C4-2B (cell line): ENCODE measurements at regions not wholly inside any gene's neighbourhood (a gene's known extent, or its start where the extent isn't known, plus 50 kb on each side); places are given as distances from the start of the nearest gene placed in this dataset.

Experiments
- ZFX ChIP-seq: fragments of 450-650 bp; IDR thresholded peaks from 2 replicates; pipeline ENCODE4 v1.6.1; 2017
- TF ChIP-seq, protein P1 (sequence below): fragments of 450-650 bp; conservative IDR thresholded peaks from 2 replicates; pipeline ENCODE4 v1.5.1; 2017; ENCODE audit warnings: mild to moderate bottlenecking

DNA sequence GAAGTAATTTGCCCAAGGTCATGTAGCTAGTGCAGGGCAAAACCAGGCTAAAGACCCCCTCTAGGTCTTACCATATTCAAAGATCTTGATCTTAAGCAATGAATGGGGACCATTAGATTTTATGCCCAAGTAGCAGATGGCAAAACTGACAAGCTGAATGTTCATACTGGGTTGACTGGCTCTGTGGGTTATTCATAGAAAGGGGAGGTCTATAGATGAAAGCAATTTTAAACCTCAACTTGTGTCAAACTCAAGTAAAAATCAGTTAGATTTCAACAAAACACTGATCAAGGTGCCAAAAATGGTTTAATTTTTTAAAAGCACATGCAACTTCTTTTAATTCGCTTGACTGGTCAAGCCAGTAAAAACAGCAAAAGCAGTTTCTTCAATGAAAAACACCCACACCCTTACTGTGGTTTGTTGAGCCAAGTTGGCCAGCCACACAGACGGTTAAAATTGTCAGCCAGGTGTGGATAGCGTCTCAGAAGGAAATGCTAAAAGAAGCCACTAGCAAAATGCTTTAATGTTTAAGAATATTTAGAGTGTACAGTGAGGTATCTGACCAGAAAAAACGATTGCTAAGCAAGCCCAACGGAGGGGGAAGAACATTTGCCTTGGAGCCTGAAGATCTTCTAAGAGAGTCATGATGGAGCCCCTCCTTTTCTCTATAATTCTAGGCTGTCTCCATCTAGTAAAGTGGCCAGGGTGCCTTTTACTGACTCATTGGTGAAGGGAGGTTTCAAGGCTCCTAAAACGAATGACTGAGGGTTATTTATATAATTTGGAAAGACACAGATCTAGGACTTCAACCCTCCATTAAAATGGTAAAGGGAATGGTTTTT, 539.6 kb upstream of the CLINT1 start:
- TF ChIP-seq, protein P1, sequence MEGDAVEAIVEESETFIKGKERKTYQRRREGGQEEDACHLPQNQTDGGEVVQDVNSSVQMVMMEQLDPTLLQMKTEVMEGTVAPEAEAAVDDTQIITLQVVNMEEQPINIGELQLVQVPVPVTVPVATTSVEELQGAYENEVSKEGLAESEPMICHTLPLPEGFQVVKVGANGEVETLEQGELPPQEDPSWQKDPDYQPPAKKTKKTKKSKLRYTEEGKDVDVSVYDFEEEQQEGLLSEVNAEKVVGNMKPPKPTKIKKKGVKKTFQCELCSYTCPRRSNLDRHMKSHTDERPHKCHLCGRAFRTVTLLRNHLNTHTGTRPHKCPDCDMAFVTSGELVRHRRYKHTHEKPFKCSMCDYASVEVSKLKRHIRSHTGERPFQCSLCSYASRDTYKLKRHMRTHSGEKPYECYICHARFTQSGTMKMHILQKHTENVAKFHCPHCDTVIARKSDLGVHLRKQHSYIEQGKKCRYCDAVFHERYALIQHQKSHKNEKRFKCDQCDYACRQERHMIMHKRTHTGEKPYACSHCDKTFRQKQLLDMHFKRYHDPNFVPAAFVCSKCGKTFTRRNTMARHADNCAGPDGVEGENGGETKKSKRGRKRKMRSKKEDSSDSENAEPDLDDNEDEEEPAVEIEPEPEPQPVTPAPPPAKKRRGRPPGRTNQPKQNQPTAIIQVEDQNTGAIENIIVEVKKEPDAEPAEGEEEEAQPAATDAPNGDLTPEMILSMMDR: no peak
- no peak for TF ChIP-seq ZFX
